Fibroblast of skin of left quadriceps (primary cell): ENCODE measurements at regions not wholly inside any gene's neighbourhood (a gene's known extent, or its start where the extent isn't known, plus 50 kb on each side); places are given as distances from the start of the nearest gene placed in this dataset.
"Not testable (repeated sequence)": the region's sequence is repeated elsewhere in the genome, so short reads cannot be mapped to it uniquely, and the experiment has no call there.

ENCODE experiments used
- DNase-seq, 2 experiments: peaks; one replicate each; pipeline ENCODE4 v3.0.0-alpha.2; 2013; ENCODE audit warnings: low read depth in 2 of 2

DNA sequence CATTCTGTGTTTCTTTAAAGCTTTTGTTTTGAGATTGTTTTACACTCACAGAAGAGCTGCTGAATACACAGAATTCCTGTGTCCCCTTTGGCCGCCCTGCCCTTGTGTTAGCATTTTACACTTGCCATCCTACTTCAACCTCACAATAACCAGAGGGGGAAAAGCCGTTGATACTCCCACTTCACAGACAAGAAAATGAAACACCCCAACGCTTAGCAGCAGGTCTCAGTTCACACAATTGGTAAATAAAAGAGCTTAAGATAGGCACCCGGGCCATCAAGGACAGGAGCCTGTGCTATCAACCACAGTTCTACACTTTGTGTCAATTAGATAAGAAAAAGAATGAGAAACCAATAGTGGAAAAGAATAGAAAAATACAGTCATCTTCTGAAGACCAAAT lies 178.0 kb downstream of the SYK start:
- no peak for DNase-seq

DNA sequence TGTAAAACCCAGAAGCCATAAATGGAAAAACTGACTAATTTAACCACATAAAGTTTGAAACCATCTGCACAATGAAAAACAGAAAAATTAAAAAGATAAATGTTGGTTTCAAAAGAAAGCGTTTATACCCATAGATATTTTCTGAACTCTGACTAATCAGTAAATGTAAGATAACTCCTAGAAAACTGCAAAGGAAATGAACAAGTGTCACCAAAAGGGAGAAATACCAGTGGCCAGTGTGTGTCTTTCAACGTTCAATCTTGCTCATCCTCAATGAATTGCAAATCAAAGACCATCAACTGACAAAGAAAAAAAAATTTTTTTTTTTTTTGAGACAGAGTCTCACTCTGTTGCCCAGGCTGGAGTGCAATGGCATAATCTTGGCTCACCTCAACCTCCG lies 180.1 kb downstream of the SYK start:
- DNase-seq = no peak

DNA sequence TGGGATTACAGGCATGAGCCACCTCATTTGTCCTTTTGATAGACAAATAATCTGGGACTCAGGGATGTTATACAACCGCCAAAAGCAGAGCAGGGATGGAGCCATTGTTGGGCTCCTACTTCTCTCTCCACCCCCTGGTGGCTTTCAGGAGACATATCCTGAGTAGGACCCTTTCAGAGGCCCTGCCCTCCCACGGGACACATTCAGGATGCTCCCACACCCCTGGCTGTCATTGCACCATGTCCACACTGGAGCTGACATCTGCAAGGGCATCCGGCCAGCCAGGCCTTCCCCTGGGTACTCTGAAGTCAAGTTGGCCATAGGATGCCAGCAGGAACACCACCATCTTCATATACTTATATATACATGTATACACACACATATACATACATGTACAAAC lies 181.8 kb downstream of the SYK start:
- DNase-seq = no peak

DNA sequence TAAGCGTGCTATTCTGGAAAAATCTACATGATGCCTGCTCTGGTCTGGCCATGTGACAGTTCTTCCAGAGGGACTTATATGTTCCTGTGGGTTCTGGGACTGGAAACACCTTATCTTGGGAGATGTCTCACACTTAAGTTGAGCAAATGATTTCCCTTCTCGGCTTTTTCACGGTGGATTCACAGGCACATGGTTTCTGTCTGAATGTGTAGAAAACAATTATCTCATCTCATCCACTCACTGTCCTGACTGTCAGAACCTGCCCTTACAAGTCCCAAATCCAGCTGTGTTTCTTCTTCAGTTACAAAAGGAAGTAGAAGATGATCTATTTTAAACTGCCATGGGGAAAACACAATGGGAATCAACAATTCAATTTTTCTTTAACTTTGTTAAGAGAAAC lies 184.0 kb downstream of the SYK start:
- DNase-seq = no peak

DNA sequence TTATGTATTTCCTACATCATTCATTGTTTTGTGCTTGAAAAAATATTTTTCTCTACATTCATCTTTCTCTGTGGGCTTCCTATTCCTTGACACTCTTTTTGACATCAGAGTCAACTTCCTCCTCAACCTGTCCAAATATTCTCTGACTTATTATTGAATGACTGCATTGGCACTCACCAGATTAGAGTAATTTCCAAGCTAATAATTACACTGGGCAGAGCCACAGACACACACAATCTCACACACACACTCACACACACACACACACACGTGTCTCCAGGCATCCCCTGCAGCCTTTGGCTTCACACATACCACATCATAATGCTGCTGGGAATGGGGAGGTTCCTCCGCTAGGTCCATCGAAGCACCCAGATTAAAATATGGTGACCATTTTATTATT lies 184.5 kb downstream of the SYK start:
- no peak for DNase-seq

DNA sequence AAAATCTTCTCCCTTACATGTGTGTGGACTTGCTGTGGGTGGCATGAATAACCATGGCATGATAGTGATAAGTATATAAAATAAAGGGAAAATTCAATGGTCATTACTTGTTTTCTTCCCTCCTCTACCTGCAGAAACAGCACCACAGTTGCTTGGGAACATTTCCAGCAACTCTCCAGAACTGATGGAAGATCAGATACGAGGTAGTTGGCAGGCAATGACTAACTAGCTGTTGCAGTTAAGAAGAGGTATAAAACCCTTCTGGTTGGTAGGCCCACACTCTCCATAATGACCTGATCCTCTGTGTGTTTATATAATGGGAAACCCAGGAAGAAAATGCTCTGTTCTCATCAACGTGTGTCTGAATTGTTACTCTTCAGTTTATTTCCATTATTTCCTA lies 185.9 kb downstream of the SYK start:
- no peak for DNase-seq

DNA sequence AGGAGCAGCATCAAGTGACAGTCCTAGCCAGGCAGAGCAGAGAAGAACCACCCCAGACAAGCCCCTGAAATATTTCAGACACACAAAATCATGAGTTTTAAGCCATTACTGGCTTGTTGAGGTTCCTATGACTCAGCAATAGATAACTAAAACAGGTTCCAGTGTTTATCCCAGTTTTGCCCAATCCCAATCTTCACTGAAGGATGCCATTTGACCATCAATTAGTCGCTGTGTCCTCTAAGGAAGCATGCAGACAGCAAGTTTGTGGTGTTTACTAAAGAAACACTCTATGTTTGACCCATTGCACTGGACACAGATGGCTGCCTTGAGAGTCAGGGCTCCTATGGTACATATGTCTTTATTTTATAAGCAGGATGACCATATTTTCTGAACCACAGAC lies 186.7 kb downstream of the SYK start:
- DNase-seq = no peak

DNA sequence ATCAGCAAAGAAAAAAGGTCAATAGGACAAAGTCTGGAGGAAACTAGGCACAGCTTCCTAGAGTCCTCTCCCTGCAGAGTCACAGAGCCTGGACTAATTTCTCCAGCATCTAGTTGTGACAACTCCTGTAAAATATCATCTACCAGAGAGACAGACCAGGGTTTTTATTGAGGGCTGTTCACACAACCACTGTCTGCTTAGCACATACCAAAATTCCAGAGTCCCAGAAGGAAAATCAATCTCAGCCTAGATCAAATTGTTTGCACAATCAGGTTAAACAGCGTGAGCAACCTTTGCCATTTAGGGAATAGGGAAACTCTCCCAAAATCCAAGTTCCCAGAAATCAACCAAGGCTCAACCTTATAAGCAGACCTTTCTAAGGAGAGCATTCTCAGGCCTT lies 190.3 kb downstream of the SYK start:
- no peak for DNase-seq

DNA sequence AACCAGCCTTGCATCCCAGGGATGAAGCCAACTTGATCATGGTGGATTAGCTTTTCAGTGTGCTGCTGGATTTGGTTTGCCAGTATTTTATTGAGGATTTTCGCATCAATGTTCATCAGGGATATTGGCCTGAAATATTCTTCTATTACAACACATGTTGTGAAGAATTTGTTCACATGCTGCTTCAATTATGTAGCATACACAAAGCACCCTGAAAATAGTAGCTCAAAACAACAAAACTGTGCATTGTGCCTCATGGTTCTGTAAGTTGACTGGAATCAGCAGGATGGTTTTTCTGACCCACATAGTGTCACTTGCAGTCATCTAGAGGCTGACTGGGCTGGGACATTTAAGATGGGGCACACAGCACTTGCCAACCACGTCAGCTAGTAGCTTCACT lies 193.9 kb downstream of the SYK start:
- DNase-seq = no peak

DNA sequence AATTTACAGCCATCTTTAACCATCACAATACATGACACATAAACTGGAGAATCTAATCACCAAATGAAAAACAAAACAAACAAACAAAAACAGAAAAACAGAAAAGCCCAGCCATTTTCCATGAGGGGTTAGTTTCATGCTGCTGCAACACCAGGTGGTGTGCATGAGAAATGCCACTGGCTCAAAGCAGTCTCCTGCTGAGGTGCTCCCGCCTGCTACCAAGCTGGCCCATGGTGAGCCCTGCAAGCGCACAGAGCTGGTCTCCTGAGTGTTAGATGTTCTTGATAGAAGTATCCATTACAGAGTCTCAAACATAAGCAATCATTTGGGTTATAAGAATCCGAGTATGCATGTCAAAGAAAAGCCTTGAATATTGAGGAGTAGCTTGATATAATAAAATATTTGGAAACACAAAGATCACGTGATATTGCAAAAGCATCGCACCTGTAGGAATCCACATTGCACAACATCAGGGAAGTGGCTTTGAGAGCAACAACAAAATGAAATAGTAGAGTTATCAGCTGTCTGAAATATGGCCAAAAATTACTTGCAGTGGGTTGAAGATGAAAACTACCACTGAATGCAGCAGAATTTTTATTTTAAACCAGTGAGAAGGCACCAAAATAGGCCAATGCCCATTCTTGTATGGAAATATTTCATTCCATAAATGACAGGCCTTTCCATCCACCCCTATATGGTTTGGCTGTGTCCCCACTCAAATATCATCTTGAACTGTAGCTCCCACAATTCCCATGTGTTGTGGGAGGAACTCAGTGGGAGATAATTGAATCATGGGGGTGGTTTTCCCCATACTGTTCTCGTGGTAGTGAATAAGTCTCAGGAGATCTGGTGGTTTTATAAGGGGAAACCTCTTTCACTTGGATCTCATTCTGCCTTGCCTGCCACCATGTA lies 194.8 kb downstream of the SYK start:
- no peak for DNase-seq

DNA sequence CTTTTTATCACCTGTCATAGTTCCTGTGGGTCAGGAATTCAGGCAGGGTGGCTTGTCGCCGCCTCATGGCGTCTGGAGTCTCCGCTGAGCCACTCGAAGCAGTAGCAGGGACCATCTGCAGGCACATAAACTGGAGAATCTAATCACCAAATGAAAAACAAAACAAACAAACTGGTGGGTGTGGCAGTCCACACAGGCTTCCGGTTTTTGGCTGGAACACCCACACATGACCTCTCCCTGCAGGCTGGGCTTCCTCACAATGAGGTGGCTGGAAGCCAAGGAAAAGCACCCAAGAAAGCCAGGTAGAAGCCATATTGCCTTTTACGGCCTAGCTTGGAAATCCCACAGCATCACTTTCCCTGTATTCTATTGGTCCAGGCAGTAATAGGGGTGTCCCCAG lies 197.0 kb downstream of the SYK start:
- DNase-seq = no peak

DNA sequence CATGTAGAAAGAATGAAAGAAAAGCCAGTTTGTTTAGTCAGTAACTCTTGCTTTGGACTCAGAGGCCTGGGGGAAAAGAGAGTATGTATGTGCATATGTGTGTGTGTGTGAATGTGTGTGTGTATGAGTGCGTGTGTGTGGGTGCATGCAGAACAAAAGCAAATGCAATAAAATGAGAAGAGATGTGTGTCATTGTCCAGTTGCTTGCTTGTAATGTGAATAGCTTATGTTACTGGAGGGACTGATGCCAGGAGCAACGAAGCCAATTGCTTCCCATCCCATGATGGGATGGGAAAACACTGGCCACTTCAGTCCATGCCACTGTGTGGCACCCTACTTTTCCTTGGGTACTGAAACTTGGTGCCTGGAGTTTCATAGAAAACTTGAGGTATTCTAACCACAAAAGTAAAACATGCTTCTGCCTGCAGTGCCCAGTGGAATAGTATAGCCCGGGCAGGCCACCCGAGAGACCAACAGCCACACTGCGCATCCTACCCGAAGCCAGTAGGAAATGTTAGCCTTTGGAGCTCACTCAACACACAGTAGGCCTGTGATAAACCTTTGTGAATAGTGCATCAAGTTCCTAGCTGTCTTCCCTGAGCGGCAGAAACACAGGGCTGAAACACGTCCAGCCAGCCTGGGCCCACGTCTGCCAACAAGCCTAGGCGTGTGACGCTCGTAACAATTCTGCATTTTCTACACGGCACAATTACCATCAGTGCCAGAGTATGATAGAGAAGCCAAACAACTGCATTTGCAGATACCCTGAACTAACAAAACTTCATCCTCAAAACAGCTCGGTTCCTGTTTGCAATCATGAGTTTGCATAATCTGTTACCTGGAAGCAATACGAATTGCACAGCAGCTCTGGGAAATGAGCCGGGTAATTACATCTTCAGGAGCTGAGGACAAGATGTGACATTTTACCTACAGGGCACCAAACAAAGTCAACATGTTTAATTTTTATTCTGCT lies 198.1 kb downstream of the SYK start:
- no peak for DNase-seq

DNA sequence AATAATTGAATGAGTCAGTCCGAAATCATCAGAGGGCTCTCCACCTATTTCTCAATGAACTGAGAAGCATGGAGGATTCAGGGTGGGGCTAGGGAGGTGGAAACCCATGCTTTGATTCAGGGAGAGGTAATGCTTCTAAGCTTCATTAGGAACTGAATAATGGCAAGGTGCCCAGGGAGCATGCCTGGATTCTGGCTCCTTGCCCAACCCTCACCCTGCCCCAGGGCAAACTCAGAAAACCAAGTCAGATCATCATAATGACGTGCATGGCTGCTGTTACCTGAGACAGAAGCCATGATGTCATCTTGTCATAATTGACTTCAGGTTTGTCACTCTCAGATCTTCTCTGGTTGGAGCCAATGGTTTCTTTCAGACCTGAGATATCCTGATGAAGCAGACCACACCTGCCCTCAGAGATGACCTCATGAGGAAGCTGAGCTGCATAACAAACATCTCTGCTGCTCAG lies 199.6 kb downstream of the SYK start:
- no peak for DNase-seq

DNA sequence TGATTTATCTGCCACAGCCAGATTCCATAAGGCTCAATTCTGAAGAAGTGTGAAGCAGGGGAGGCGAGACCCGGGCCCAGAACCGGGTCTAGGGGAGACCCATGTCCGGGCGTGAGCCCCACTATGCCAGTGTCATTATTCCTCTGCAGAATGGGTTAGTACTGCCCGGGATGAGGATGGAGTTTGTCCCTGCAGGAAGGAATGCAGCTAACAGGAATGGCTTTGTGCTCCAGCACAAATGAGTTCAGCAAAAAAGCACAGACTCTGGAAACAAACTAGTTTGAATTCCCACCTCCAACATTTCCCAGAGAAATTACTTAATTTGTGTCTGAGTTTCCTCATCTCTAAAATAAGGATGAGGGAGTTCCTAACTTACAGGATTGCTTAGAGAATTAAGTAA lies 202.9 kb downstream of the SYK start:
- no peak for DNase-seq

DNA sequence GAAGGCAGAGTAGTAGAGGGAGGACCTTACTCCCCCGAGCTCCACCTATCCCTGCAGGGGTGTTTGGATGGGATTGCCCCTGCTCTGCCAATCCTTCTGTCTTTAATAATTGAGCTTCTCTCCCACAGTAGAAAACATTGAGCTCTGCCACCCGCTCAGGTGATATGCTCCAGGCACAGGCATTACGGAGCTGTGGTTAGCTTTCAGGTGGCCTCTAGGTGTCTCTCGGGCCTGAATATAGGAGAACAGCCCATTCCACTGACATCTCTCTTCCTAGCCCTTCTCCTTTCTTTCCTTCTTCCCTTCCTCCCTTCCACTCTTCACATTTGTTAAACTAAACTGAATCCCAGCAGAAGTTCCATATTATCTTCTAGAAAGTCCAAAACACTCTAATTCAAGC lies 203.4 kb downstream of the SYK start:
- no peak for DNase-seq

DNA sequence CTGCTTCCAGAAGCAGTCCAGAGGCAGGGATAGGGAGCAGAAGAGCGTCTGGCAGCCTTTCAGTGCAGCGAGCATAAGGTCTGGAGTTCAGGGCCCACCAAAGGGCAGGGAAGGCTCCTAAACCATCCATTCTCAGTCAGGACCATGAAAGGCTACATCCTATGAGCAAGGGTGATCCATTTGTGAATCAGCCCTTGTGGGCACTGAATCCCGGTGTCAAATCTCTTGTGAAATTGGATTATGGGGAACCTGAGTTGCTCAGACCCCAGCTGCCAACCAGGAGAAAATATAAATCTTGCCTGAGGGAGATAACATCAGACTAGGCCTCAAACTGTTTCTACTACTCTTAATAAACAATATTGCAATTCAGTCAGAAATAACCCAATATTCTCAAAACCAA lies 204.4 kb downstream of the SYK start:
- no peak for DNase-seq

DNA sequence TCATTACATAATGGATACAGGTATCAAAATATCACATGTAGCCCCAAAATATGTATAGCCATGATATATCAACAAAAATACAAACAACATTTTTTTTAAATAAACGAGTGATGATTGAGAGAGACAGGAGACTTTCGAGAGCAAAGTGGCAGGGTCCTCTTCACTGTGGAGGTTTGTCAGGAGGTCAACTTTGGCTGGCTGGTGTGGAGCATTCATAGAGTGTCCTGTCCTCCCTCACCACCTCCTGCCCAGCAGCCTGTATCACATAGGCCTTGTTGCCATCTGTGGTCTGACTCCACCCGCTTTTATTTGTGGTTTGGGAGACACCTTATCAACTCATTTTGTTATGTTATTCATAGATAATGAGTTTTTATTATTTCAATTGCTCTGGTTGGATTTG lies 206.9 kb downstream of the SYK start:
- no peak for DNase-seq

DNA sequence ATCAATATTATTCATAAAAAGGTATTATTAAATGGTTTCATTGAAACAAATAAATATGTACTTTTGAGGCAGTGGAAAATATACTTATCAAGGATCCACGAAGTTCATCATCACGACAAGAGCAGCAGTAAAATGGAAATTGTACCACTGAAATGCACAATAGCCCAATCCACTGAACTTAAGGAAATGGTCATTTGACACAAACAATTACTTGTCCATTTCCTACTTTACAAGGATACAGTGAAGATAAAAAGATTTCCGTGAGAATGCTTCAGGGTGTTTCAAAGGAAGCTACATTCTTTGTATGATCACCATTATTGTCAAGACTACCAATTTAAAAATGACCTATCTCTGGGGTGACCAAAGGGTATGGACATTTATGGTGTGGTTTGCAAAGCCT lies 210.3 kb downstream of the SYK start:
- no peak for DNase-seq

DNA sequence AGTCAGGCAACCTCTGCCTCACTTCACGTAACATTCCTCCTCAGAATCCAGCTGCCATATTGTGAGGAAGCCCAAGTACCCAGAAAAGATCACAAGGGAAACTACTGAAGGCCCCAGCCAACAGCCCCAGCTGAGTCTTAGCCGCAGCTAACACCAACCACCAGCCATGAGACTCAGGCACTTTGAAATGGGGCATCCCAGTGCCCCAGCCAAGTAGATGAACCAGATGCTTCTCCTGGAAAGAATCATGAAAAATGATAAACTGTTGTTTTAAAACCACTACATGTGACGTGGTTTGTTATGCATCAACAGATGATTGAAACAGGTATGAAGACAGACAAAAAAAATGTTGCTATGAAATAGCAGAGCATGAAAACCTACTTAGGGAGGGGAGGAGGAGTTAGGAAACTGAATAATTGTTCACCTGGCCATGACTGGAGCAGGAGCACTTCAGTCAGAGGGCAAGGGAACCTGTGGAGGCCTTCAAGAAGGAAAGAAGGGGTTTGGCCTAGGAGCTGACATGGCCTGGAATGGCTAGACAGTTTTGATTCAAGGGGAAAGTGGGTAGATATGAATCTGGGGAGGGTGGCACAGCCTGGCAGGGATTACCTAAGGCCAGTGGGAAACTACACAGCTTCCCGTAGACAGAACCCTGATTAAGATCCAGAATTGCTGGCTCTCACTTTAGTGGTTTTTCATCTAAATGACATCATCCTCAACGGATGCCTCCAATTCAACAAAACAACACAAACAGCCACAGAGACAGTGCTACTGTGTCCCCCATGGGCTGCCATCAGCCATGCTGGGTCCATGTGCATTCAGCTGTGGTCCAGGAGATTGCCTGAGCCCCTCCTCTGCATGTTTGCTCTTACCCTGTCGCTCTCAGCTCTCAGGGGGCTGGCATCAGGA lies 211.6 kb downstream of the SYK start:
- no peak for DNase-seq

DNA sequence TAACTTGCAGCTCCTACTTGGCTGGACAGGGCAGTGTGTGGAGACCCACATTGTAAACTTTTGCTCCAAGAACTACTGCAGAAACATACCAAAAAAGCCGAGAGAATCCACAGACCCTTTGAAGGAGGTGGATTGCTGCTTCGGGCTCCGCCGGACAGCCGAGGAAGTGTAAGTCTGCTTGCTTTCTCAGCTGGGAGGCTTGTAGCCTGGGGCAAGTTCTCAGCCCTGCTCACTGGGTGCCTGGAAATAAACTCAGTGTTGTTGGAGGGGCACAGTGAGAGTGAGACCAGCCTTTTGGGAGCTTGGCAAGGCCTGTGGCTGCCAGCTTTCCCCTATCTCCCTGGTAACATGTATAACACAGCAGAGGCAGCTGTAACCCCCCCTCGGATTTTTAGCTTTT lies 215.6 kb downstream of the SYK start:
- DNase-seq = no peak

DNA sequence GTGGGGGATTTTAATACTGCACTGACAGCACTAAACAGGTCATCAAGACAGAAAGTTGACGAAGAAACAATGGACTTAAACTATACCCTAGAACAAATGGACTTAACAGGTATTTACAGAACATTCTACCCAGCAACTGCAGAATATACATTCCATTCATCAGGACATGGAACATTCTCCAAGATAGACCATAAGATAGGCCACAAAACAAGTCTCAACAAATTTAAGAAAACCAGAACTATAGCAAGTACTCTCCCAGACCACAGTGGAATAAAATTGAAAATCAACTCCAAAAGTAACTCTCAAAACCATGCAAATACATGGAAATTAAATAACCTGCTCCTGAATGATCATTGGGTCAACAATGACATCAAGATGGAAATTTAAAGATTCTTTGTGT lies 218.3 kb downstream of the SYK start:
- not testable (repeated sequence) for DNase-seq

DNA sequence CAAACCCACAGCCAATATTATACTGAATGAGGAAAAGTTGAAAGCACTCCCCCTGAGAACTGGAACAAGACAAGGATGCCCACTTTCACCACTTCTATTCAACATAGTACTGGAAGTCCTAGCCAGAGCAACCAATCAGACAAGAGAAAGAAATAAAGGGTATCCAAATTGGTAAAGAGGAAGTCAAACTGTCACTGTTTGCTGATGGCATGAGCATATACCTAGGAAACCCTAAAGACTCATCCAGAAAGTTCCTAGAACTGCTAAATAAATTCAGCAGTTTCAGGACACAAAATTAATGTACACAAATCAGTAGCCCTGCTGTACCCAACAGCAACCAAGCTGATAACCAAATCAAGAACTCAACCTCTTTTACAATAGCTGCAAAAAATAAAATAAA lies 220.0 kb downstream of the SYK start:
- DNase-seq = not testable (repeated sequence)
